K562 (cell line): ENCODE measurements at regions not wholly inside any gene's neighbourhood (a gene's known extent, or its start where the extent isn't known, plus 50 kb on each side); places are given as distances from the start of the nearest gene placed in this dataset.
A peak's percentile ranks its signal among the peaks of the same experiment; 100 is the strongest.

Experiments
- ATAC-seq: fragments of 200-7000 bp; cut with Tn5 transposase; 3 replicates; pipeline ENCODE4 v1.9.1; 2020; ENCODE audit warnings: moderate library complexity
- BruUV-seq: library from RNA; stranded (reverse); fragments of 400-500 nt; replicated peaks from 2 replicates; lab custom pipeline; 2021; lab: Mats Ljungman, UMichigan
- CTCF ChIA-PET: fragments of 300-600 bp; formaldehyde crosslinking; extraction: SDS; loops from one replicate; lab custom pipeline; 2021; ENCODE audit warnings: low intra/inter-chr PET ratio; lab: Yijun Ruan, JAX
- POLR2A ChIA-PET: fragments of 300-600, 350-650 bp; sonication (Branson Sonifier 250); formaldehyde crosslinking; extraction: SDS; loops from one replicate; lab custom pipeline; 2021; ENCODE audit warnings: antibody characterized with exemption, inconsistent platforms; lab: Yijun Ruan, JAX
- DNase-seq, 4 experiments: peaks; one replicate each; pipeline versions ENCODE4 v3.0.0 to v3.0.0-alpha.2; 2011 to 2018; ENCODE audit warnings: low spot score in 3 of 4, mixed read lengths in 3 of 4; ENCODE audit errors: extremely low read depth in 1 of 4
- FAIRE-seq: peaks from 2 replicates; lab custom pipeline; 2011; peaks lifted over from hg19 to GRCh38; lab: Jason Lieb, UNC
- H2AFZ ChIP-seq: 2 replicates; pipeline ENCODE4 v1.6.0; 2011; ENCODE audit warnings: low read depth, low read length, control low read depth, inconsistent platforms
- H3K27ac ChIP-seq: fragments of 200-600 bp; 3 replicates; pipeline ENCODE4 v1.8.0; 2011; ENCODE audit warnings: low read depth, mild to moderate bottlenecking, control low read depth, inconsistent platforms, low read length, moderate library complexity, mixed read lengths; ENCODE audit errors: extremely low read depth
- H3K27me3 ChIP-seq, 2 experiments: fragments of 300-600 bp in 1 of 2; 2 replicates in 1 of 2; 3 replicates in 1 of 2; pipeline versions ENCODE4 v1.6.0 to v1.8.0; 2011; ENCODE audit warnings: inconsistent platforms in 2 of 2, low read length in 2 of 2, mild to moderate bottlenecking in 1 of 2, mixed read lengths in 1 of 2, moderate library complexity in 1 of 2; ENCODE audit not compliant: control insufficient read depth in 2 of 2, insufficient read depth in 2 of 2
- H3K36me3 ChIP-seq: fragments of 300-600 bp; 3 replicates; pipeline ENCODE4 v1.8.0; 2011; ENCODE audit warnings: mild to moderate bottlenecking, low read length, inconsistent platforms; ENCODE audit not compliant: control insufficient read depth, insufficient read depth
- H3K4me1 ChIP-seq, 2 experiments: fragments of 200-600 bp in 1 of 2; replicated peaks in 1 of 2; 2 replicates in 1 of 2; 3 replicates in 1 of 2; pipeline versions ENCODE4 v1.5.1 to v1.8.0; 2011; ENCODE audit warnings: inconsistent platforms in 2 of 2, low read length in 2 of 2, mild to moderate bottlenecking in 1 of 2, mixed read lengths in 1 of 2, moderate library complexity in 1 of 2; ENCODE audit not compliant: control insufficient read depth in 2 of 2, insufficient read depth in 2 of 2
- H3K4me2 ChIP-seq: 2 replicates; pipeline ENCODE4 v1.6.1; 2011; ENCODE audit warnings: low read length, control low read depth, inconsistent platforms, mixed read lengths; ENCODE audit not compliant: insufficient read depth
- H3K4me3 ChIP-seq: fragments of 200-600 bp; sonication (generic), shearing (Covaris generic); 2 replicates; pipeline ENCODE4 v1.5.1; 2016; ENCODE audit warnings: control low read depth, inconsistent platforms
- H3K79me2 ChIP-seq: fragments of 200-600 bp; 3 replicates; pipeline ENCODE4 v1.8.0; 2011; ENCODE audit warnings: low read length, inconsistent platforms; ENCODE audit not compliant: control insufficient read depth, insufficient read depth
- H3K9ac ChIP-seq, 2 experiments: 2 replicates each; pipeline versions ENCODE4 v1.6.0 to v1.6.1; 2011; ENCODE audit warnings: low read depth in 2 of 2, low read length in 2 of 2, control low read depth in 1 of 2, inconsistent platforms in 1 of 2, mild to moderate bottlenecking in 1 of 2, mixed read lengths in 1 of 2; ENCODE audit not compliant: insufficient read depth in 1 of 2
- H3K9me1 ChIP-seq: one replicate; pipeline ENCODE4 v1.6.0; 2011; ENCODE audit warnings: inconsistent platforms, mild to moderate bottlenecking, low read length, moderate library complexity; ENCODE audit not compliant: control insufficient read depth, insufficient read depth
- H3K9me3 ChIP-seq: replicated peaks from 2 replicates; pipeline ENCODE4 v1.5.1; 2011; ENCODE audit warnings: low read depth, low read length, inconsistent platforms; ENCODE audit not compliant: control insufficient read depth, insufficient read depth
- H4K20me1 ChIP-seq: replicated peaks from 2 replicates; pipeline ENCODE4 v1.6.1; 2011; ENCODE audit warnings: low read length, inconsistent platforms, mixed read lengths; ENCODE audit not compliant: control insufficient read depth, insufficient read depth
- CBFA2T3 ChIP-seq: fragments of 450-650 bp; IDR thresholded peaks from 2 replicates; pipeline ENCODE4 v1.6.1; 2017
- CTBP1 ChIP-seq: fragments of 450-650 bp; IDR thresholded peaks from 2 replicates; pipeline ENCODE4 v1.6.1; 2016; ENCODE audit warnings: borderline replicate concordance
- GABPB1 ChIP-seq: sonication (generic); formaldehyde crosslinking; IDR thresholded peaks from 2 replicates; pipeline ENCODE4 v1.8.0; 2022; ENCODE audit warnings: mild to moderate bottlenecking, missing genetic modification reagents
- KAT7 ChIP-seq: sonication (generic); formaldehyde crosslinking; IDR thresholded peaks from 2 replicates; pipeline ENCODE4 v1.8.0; 2022; ENCODE audit warnings: missing genetic modification reagents, mild to moderate bottlenecking, borderline replicate concordance
- SRF ChIP-seq, 2 experiments: fragments of 250-450, 450-650 bp in 1 of 2; sonication (Bioruptor Pico) in 1 of 2; sonication (generic) in 1 of 2; formaldehyde crosslinking; IDR thresholded peaks; 2 replicates each; pipeline versions ENCODE4 v1.5.0 to v1.5.1; 2020 to 2022; ENCODE audit warnings: mild to moderate bottlenecking in 1 of 2, missing genetic modification reagents in 1 of 2
- TCF3 ChIP-seq: sonication (generic); formaldehyde crosslinking; IDR thresholded peaks from 2 replicates; pipeline ENCODE4 v1.4.0; 2020; ENCODE audit warnings: mild to moderate bottlenecking, missing genetic modification reagents
- TEAD4 ChIP-seq, 2 experiments: sonication (generic) in 1 of 2; formaldehyde crosslinking in 1 of 2; IDR thresholded peaks; 2 replicates each; pipeline versions ENCODE4 v1.6.1 to v1.8.0; 2012 to 2022; ENCODE audit warnings: borderline replicate concordance in 1 of 2, inconsistent platforms in 1 of 2, low read length in 1 of 2, mild to moderate bottlenecking in 1 of 2, missing genetic modification reagents in 1 of 2
- U2AF2 ChIP-seq: fragments of 200-400 bp; formaldehyde crosslinking; optimal IDR thresholded peaks from 2 replicates; pipeline ENCODE3; 2017; ENCODE audit warnings: low read depth, mild to moderate bottlenecking, low read length
- ZNF316 ChIP-seq: fragments of 450-650 bp; IDR thresholded peaks from 2 replicates; pipeline ENCODE4 v1.6.1; 2016
- ZNF583 ChIP-seq: fragments of 250-450 bp; sonication (Bioruptor Pico); IDR thresholded peaks from 2 replicates; pipeline ENCODE4 v1.4.0; 2020
- WGBS: fragments of 100-300 bp; shearing (Covaris generic); methylation state at CpG from one replicate; pipeline ENCODE4 v1.1.6; 2016; ENCODE audit warnings: low coverage, mixed read lengths; ENCODE audit not compliant: insufficient coverage; ENCODE audit errors: missing lambda C conversion rate; 5-methylcytosine and 5-hydroxymethylcytosine counted together
- in situ Hi-C: fragments of 300-500 bp; cut with MboI; formaldehyde crosslinking; loops from 4 replicates; pipeline ENCODE4 v1.15.0; 2018; ENCODE audit warnings: inconsistent platforms, mixed read lengths
- intact Hi-C: fragments of 100-400 bp; cut with micrococcal nuclease; formaldehyde crosslinking; loops from 2 replicates; pipeline ENCODE4 v1.14.2; 2022
- TF ChIP-seq, protein P1 (sequence below), 3 experiments: fragments of 200-800 bp in 1 of 3; fragments of 250-450 bp in 1 of 3; fragments of 450-650 bp in 1 of 3; sonication (Bioruptor Pico) in 1 of 3; sonication (Bioruptor generic) in 1 of 3; formaldehyde crosslinking in 1 of 3; IDR thresholded peaks; 2 replicates each; pipeline versions ENCODE4 v1.6.1 to v1.8.0; 2016 to 2022; ENCODE audit warnings: mild to moderate bottlenecking in 2 of 3, missing genetic modification characterization in 2 of 3, missing compliant biosample characterization in 1 of 3, moderate library complexity in 1 of 3

GRCh38 chr6:90369651-90370050, 73.0 kb upstream of the BACH2 start:
- Histone ChIP-seq H3K4me3 (no peak overlapping the region), H3K4me2 (peak overlapping the region; percentile 67; the same call in 1 of the 2 replicates)
- CTCF ChIA-PET, result no interaction called here
- ATAC-seq, result peak; percentile 52
- intact Hi-C loops, result no loop called here
- peak in 1 of 2 experiments; percentile 86; a peak in 2 of 4 replicates for TF ChIP-seq SRF (CRISPR knock-in tag; IDR thresholded peaks at IDR 0.05)
- TF ChIP-seq CBFA2T3, result peak; percentile 53
- TF ChIP-seq U2AF2, result no peak
- TF ChIP-seq ZNF583 (CRISPR knock-in tag), result no peak
- no peak for TF ChIP-seq ZNF316
- no peak for TF ChIP-seq KAT7 (CRISPR knock-in tag)
- TF ChIP-seq GABPB1 (CRISPR knock-in tag), result 0 out of 2 replicates have a peak, but pooled peaks have one; percentile 10
- peak; percentile 30; the same call in 1 of the 2 replicates for TF ChIP-seq TCF3 (CRISPR knock-in tag)
- peak; percentile 49; the same call in 1 of the 2 replicates for TF ChIP-seq TEAD4 (IDR thresholded peaks at IDR 0.05; ENCODE audit: low read length)
- no peak for TF ChIP-seq TEAD4 (CRISPR knock-in tag; IDR thresholded peaks at IDR 0.05; ENCODE audit: borderline replicate concordance)
- TF ChIP-seq, protein P1, sequence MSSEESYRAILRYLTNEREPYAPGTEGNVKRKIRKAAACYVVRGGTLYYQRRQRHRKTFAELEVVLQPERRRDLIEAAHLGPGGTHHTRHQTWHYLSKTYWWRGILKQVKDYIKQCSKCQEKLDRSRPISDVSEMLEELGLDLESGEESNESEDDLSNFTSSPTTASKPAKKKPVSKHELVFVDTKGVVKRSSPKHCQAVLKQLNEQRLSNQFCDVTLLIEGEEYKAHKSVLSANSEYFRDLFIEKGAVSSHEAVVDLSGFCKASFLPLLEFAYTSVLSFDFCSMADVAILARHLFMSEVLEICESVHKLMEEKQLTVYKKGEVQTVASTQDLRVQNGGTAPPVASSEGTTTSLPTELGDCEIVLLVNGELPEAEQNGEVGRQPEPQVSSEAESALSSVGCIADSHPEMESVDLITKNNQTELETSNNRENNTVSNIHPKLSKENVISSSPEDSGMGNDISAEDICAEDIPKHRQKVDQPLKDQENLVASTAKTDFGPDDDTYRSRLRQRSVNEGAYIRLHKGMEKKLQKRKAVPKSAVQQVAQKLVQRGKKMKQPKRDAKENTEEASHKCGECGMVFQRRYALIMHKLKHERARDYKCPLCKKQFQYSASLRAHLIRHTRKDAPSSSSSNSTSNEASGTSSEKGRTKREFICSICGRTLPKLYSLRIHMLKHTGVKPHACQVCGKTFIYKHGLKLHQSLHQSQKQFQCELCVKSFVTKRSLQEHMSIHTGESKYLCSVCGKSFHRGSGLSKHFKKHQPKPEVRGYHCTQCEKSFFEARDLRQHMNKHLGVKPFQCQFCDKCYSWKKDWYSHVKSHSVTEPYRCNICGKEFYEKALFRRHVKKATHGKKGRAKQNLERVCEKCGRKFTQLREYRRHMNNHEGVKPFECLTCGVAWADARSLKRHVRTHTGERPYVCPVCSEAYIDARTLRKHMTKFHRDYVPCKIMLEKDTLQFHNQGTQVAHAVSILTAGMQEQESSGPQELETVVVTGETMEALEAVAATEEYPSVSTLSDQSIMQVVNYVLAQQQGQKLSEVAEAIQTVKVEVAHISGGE (CRISPR knock-in tag; IDR thresholded peaks at IDR 0.05), result 0 out of 6 replicates have a peak, but pooled peaks of 1 of the 3 experiments have one; percentile 30
- no peak for TF ChIP-seq CTBP1
- TF ChIP-seq, all 486 proteins: peak for 6
- peak overlapping the region; percentile 83 for H2AFZ ChIP-seq
- in situ Hi-C loops, result no loop called here
- H3K9me1 ChIP-seq, result no peaks in the 10 kb centered on the region
- FAIRE-seq (no peak), DNase-seq (peak in 1 of 4 experiments; percentile 66)
- peak overlapping the region; percentile 11 to 55; a peak in 3 of 4 replicates for H3K9ac ChIP-seq
- H3K9me3 ChIP-seq, result no peaks in the 10 kb centered on the region
- H3K36me3 ChIP-seq, result no peaks in the 10 kb centered on the region
- WGBS, result 17% methylated on average over 6 of the region's 6 CpGs
- POLR2A ChIA-PET, result interaction anchor here (0.9 kb wide), 1 partner anchor 84 kb away, joined by 3 read pairs; no protein-coding TSS in a partner anchor
- H4K20me1 ChIP-seq, result no peaks in the 10 kb centered on the region
- peaks cover 7 to 23% of the 10 kb centered on the region in 2 experiments; a peak in 4 of 5 replicates for H3K4me1 ChIP-seq
- BruUV-seq, result no TSS peak
- H3K27ac ChIP-seq, result peak overlapping the region; percentile 77
- H3K27me3 ChIP-seq, result no peaks in the 10 kb centered on the region
- H3K79me2 ChIP-seq, result no peaks in the 10 kb centered on the region
